Stimulated activated CD8-positive, alpha-beta memory T cell treated with anti-CD3 and anti-CD28 coated beads, Interleukin-15, amount 100 ng/mL, for 4 hours (primary cell): ENCODE measurements at regions not wholly inside any gene's neighbourhood (a gene's known extent, or its start where the extent isn't known, plus 50 kb on each side); places are given as distances from the start of the nearest gene placed in this dataset.

ENCODE experiments used
- DNase-seq, 2 donors: peaks; one replicate each; pipeline ENCODE4 v3.0.0-alpha.2; 2020; ENCODE audit warnings: low read depth in 2 of 2

DNA sequence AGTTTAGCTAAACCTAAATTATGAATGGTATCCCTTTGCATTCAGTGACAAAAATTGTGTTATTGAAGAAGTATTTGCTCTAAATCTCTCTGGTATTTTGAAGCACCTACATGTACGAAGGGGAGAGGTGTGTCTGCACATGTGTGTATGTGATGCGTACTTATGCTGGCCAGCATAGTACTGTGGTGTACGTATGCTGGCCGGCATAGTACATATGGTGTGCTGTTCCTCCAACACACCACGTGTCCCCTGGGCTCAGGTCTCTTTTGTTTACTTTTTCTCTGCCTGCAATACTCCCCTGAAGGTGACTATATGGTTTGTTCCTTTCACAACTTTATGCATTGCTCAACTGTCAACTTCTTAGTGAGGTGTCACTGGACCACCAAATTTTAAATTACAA, 360.3 kb downstream of the CRPPA start:
- no peak for DNase-seq

DNA sequence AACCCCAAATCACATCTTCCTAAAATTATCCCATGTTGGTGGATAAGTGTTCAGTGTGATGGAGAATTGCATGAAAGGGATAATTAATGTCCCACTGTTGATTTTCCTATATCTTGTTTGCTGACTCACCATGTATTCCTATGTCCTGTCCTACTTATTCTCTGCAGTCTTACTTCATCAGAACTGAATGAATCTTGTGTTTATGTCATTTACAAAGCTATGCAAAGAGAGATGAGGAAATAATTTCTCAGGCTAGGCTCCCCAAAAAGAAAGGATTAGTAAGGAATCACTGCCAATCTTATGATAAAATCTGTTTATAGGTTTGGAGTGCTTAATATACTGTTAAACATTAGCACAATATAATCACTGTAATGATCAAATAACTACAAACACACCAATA, 360.8 kb downstream of the CRPPA start:
- no peak for DNase-seq

DNA sequence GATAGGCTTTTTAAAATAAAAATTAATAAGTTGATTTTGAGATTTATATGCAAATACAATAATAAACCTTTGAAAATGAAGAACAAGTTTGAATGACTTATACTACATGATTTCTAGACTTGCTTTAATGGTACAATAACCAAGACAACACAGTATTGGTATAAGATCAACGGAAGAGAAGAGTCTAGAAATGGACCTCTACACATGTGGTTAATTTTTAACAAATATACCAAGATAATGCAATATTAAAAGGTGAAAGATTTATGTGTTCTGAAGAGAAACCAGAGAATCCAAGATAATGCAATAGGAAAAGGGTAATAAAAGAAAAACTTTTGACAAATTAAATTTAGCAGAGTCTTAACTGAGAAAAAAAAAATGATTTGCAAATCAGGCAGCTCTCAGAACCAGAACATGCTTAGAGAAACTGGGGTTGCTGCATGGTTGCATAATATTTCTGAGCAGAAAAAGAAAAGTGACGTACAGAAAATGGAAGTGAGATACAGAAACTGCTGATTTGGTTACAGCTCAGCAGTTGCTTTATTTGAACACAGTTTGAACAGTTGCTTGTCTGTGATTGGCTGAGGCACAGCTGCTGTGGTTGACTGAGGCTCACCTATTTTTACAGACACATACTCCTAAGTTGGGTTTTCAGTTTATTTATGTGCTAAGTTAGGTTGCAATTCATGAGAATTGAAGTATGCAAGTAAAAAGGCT, 365.9 kb downstream of the CRPPA start:
- no peak for DNase-seq

DNA sequence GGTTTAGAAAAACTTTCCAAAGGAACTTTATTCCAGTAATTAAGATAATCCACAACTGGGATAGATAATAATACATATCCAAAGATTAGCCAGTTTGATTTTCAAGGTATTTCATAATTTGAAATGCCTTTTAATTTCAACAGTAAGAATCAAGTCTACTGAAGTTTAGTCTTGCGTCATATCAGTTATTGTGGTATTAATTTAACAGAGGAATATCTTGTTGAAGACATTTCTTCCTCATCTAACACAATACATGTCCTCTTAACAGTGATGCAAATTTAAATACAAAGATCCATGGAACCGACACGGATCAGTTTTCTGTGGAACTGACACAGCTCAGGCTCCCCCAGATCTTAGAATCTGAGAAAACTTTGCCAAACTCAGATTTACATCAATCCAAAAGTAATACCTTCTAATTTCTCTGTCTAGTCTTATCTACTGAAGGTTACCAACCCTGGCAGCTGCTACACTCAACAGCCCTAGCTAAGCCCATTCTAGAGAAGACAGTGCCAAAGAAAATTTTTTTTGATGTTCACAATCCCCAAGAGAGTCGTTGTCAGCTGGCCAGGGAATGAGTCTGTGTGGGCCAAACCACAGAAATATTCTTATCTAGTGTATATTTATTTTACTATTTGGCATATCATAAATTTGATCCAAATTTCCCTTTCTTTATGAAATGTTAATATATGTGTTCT, 365.2 kb upstream of the MEOX2 start:
- no peak for DNase-seq

DNA sequence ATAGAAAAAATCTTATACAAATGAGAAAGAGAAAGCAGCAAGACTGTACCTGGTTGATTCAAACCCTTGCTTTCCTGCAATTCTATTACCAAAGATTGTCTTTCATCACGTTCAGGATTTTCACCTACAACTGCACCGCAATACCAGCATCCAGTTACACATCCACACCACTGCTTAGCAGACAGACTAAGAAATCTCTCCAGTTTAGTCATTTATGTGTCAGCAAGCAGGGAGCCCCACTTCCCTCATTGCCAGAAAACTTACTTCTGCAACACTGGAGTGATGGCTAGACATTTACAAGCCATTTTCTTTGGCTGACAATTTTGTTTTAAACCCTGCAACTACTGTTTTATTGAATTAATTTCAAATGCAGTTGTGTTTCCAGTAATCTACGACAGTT, 359.6 kb upstream of the MEOX2 start:
- DNase-seq: no peak

DNA sequence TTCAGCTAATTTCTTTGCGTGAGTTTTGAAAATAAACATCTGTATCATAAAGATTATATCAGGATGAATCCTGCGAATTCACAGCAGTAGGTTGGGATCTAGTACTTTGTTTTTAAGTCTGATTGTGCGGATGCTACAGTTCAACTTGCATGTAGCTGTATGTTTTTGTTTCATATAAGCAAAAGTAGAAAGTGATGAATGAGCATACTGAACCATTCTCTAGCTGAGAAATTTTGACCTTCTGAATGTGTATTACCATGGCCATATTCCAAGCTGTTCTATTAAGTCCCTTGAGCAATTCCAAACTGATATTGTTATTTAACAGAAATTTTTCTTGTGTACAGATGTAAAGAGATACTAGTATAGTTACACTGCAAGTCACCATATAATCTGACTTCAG, 358.8 kb upstream of the MEOX2 start:
- DNase-seq: no peak

DNA sequence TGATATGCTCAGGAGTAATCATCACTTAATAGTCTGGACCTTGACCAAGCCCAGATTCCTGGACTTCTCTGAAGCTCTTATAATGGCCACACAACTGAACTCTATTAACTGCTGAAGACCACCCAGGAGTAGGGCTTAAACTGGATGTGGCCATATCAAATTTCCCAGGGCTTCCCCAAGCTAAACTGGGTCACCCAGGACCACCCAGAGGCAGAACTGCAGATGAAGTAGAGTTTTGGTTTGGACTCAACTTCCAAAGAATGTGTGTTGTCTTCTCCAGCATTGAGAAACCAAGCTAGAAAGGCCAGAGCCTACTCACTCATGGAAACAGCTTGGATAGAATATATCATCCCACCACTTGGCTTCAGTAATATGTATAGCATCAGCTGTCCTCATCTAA, 358.2 kb upstream of the MEOX2 start:
- no peak for DNase-seq

DNA sequence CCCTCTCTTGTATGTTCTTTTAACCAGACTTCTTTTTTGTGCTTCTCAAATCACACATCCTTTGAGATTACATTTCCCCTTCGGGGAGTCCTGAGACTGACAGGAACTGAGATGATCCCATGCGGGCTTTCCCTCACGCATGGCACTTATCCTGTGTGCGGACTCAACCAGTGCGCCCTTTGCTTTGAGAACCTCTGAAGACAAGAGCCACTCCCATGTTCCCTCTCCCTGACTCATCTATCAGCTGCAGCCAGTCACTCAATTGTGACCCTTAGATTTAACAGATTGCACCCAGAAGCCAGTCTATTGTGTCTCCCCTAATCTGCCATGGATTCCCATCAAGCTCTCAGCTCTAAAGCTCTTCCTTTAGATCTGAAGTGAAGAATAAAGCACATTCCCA, 353.9 kb upstream of the MEOX2 start:
- no peak for DNase-seq

DNA sequence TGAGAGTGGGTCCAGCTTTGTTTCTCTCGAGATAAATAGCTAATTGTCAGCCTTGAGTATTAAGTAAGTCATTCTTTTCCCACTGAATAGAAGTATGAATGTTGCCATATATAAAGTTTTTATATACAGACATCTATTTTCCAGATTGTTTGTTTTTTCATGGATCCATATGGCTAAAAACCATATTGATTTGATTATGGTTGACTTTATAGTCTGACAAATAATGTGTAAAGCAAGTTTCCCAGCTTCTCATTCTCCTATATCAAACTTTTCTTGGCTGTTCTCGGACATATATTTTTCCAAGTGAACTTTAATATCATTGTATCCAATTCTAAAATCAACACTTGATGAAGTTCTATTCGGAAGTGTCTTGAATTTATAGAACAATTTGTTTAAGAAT, 352.4 kb upstream of the MEOX2 start:
- DNase-seq: no peak

DNA sequence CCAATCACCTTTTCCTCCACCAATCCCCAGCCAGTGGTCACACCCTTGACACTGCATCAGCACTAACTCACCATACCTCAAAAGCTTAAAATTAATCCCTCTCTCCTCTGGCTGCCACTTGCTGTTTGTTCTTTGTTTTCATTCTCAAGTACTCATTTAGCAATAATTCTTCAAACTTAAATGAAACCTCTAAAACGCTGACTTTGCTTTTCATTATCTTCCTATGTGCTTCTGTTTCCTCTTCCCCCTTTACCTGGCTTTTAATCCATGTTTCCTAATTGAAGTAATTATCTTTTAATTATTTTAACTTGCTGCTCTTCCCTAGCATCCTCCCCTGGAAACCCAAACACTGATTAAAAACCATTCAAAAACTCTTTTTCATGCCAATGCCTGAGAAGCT, 348.9 kb upstream of the MEOX2 start:
- DNase-seq: no peak

DNA sequence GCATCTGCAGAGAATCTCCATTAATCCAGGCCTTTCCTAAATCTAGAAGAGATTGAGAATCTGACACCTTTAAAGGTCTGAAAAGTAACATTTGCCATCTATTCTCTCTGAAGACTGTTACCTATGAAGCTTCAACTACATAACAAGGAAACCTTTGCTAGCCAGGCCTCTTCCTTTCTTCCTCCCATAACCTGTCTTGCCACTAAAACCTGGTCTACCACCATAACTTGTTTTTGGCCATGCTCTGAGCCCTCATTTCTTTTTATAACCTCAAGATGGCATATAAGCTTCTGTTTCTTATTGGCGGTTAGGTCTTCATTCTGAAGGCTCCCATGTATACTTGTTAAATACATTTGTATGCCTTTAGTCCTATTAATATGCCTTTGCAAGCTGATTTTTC, 348.4 kb upstream of the MEOX2 start:
- no peak for DNase-seq

DNA sequence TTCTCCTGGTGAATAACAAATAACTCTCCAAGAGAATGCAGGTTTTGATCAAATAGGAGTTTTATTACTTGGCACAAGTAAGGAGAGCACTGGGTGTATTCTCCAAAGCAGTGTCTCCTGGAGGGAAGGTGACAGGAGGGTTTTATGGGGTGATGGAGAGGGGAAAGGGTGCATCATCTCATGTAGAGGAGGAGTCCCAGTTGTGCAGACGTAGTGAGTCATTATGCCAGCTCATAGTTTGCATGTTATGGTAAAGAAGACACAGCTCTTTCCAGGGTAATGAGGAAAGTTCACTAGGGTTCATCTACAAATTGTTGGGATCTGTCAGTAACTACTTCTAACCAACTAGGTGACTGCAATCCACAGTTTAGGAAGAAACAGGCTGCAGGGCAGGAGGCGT, 347.9 kb upstream of the MEOX2 start:
- no peak for DNase-seq

DNA sequence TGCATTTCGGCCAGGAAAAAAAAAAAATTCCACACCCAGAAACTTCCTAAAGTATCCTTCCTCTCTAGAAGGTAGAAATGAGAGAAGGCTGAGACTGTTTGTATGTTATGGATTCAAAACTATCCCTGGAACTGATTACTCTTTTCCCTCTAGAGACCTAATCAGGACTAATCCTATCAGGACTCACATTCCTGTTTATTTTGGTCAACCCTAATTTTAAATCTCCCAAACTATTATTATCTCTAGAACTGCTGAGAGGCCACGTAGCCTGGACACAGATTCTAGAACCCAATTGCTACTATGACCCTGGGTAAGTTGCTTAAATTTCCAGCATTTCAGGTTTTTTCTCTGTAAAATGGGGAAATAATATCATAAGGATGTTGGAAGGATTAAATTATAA, 346.8 kb upstream of the MEOX2 start:
- DNase-seq: no peak

DNA sequence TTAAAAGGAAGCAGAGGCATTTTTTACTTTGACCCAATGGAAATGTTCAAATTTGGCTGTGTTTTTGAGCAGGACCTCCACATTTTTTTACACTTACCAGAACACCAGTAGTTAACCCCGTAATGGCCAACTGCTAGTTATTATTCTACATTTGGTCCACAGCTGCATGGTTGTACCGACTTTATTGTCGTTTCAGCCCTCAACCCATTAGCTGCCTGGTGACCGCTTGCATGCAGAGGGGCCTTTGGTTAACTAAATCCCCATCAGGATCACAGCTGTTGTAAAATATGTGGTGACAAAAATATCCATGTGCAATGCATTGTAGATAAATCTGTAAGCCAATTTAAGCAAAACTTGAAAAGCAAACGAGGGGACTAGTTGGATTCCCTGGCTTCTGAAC, 342.2 kb upstream of the MEOX2 start:
- DNase-seq: no peak

DNA sequence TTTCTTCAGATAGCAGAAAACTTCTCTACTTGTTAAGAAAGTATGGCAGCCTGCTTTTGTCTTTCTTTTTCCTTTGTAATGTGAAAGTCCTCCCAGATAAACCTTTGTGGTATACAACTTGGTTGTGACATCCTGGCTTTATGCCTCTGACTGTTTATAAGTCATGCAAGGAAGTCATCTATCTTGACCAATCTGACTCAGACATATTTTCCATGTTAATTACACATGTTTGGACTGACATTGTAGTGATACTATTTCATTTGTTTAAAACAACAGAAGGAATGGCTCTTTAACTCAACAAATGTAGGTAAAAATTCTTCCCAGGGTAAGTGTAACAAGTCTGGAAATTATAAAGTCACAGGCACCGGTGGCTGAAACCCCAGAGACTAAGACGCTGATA, 341.6 kb upstream of the MEOX2 start:
- DNase-seq: no peak

DNA sequence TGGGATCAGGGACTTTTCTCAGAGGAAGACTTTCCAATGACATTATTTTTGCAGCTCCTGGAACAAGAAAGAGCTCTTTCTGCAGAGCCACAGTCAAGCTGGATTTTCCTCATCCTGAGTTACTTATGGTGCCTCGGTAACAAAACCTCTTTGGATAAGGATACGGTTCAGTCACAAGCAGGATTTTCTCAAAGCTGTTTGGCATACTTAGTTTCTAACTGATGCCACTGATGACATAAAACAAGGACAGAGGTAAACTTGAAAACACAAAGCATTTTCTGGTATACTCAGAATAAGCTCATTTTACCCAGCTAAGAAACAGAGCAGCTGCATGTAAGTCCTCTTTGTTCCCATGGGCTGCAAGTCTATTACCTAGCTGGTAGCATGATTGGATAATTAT, 340.9 kb upstream of the MEOX2 start:
- DNase-seq: no peak

DNA sequence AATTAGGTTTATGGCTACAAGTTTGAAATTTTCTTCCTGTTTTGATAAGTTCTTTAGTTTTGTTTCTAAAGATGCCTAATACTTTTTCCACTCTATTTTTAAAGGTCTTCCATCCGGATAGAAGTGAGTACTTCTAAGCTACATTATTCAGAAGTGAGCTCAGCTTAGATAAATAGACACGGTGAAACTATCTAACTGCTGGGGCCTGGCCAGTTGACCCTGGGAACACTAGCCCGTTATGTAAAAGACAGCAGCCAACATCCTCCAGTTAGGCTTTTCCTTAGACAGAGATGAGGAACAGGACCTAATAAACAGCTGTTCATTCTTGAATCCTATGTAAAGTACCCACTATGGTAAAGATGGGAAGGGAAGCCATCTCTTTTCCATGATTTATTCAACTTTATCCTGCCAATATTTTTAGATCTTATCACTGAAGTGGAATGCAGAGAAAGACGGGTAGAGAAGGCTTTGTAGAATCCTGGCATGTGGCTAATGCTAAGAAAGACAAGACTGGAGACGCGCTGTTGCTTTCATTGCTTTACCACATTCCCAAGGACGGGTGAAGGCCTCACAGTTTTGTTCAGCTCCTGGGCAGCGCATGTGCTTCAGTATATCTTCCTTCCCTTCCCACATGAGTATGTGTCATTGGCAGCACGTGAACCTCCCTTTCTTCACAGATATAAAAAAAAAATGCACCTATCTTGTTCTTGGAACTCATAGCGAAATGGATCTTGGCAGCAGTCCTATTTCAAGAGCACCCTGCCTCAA, 340.0 kb upstream of the MEOX2 start:
- no peak for DNase-seq

DNA sequence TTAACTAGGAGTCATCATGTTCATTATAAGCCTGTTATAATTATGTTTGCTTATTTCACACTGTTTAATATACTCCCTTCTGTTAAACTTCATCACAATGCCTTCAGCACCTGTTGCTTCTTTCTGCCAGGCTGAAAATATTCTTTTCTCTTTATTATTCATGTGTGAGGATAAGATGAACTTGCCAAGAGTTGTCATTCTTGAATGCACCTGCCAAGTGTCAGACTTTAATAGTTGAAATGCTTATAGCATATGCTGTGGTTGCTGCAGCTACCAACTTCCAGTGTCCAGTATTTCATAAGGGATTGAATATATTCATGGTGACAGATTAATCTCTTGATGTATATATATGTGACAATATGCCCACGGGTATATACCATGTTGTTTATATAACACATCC, 339.2 kb upstream of the MEOX2 start:
- no peak for DNase-seq

DNA sequence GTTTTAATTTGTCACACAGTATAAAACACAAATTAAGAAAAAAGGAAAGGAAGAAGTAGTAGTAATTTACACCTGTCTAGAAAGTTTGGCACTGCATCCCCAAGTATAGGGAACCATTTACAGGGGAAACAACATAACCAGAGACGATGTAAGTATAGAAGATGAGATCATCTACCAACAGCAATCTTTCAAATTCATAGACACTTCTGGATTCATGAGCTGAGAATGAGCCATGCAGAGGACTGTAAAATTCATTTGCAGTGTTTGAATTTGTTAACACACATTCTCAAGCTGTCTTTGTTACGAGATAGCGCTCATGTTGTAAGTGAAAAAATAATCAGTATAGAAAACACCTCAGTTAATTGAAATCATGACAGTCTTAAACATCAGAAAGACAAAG, 337.0 kb upstream of the MEOX2 start:
- no peak for DNase-seq

DNA sequence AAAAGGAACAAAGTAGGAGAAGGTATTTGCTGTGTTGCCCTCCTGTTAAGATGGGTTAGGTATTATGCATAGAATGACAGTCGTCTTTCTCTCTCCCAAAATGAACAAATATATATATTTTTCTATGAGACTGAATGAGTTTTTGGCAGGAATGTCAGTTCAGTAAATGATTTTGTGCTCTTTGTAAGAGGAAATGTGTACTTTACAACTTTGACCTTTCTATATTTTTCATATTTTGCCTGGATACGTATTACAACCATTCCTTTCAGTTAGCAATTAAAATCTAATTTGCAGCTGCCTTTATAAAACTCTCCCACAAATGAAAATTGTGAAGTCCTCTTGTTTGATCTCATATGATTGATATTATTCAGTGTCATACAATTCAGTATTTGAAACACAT, 336.6 kb upstream of the MEOX2 start:
- DNase-seq: no peak

DNA sequence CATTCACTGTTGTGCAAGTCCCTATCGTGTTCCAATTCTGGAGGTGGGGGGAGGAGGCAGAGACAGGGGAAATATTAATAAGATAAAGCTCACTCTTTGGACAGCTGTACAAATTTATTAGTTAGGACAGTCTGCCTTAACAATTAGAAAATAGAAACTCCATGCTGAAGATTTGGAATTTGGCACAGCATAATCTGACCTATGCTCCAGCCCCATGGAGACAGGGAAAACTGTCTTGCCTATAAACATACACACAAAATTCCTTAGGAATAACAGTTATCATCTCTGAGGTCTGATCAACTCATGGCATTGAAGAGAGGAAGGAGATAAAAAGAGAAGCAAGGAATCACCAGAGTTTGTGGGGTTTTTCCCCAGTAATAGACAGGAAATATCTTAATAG, 335.4 kb upstream of the MEOX2 start:
- no peak for DNase-seq

DNA sequence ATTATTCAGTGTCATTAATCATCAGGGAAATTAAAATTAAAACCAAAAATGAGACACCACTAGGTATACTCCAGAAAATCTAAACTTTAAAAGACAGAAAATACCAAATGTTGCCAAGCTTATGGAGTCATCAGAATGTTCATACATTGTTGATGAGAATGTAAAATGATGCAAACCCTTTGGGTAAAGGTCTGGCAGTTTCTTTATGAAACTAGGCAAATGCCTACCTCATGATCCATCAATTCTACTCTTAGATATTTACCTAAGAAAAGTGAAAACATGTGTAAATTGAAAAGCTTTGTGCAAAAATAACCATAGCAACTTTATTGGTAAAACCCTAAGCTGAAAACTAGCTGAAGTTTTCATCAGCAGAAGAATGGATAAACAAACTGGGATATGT, 329.5 kb upstream of the MEOX2 start:
- DNase-seq: no peak

DNA sequence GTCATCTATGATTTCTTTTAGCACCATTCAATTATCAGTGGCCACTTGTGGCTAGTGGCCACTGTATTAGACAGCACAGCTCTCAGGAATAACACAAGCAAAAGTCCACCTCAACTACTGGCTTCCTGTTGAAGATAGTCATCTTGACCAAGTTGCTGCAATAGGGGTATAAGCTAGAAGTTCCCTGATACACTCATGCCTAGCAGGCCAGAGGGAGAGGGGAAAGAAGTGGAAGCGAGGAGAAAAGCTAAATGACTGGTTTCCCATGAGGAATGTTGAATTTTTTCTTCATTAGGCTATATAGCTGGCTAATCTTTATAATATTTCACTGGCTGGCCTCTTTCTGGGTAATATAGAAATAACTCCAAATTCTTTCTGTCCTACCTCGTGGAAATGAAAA, 327.5 kb upstream of the MEOX2 start:
- no peak for DNase-seq
